ENCODE measurements at regions not wholly inside any gene's neighbourhood (a gene's known extent, or its start where the extent isn't known, plus 50 kb on each side); places are given as distances from the start of the nearest gene placed in this dataset.

- no peaks in the 10 kb centered on the region for H3K36me3 ChIP-seq
- H3K27me3 ChIP-seq = peaks cover 0 to 5% (median 4%) of the 10 kb centered on the region in 3 donors
- no peak for ATAC-seq
- no peak for TF ChIP-seq CTCF (IDR thresholded peaks at IDR 0.05 in 4 of 5, conservative IDR thresholded peaks at IDR 0.05 in 1 of 5)
- TF ChIP-seq POLR2A (IDR thresholded peaks at IDR 0.05) = no peak
- no peaks in the 10 kb centered on the region for H3K4me1 ChIP-seq
- intact Hi-C loops (cut with DNase I; ENCODE audit: low total_unique reads) = no loop called here
- H3K4me3 ChIP-seq = no peak overlapping the region
- no peaks in the 10 kb centered on the region for H3K9me3 ChIP-seq
- H3K27ac ChIP-seq = no peak overlapping the region
- in situ Hi-C loops (cut with MboI; ENCODE audit: low sequenced_read_pairs in 4 of 4) = no loop called here
- no peak for DNase-seq
Observed at GRCh38 chr22:27310966-27311697, 490.4 kb downstream of the MN1 start.

GRCh38 chr22:27311698-27312550, 489.6 kb downstream of the MN1 start:
- no peak overlapping the region for H3K4me3 ChIP-seq
- no peak overlapping the region for H3K27ac ChIP-seq
- DNase-seq (no peak), ATAC-seq (no peak)
- TF ChIP-seq CTCF (IDR thresholded peaks at IDR 0.05 in 4 of 5, conservative IDR thresholded peaks at IDR 0.05 in 1 of 5) = no peak
- no peak for TF ChIP-seq POLR2A (IDR thresholded peaks at IDR 0.05)
- no peaks in the 10 kb centered on the region for H3K36me3 ChIP-seq
- no peaks in the 10 kb centered on the region for H3K9me3 ChIP-seq
- intact Hi-C loops (cut with DNase I; ENCODE audit: low total_unique reads) = no loop called here
- H3K4me1 ChIP-seq = no peaks in the 10 kb centered on the region
- in situ Hi-C loops (cut with MboI; ENCODE audit: low sequenced_read_pairs in 4 of 4) = no loop called here
- H3K27me3 ChIP-seq = peaks cover 0 to 5% (median 4%) of the 10 kb centered on the region in 3 donors

- ATAC-seq (no peak), DNase-seq (no peak)
- H3K4me1 ChIP-seq = no peaks in the 10 kb centered on the region
- intact Hi-C loops (cut with DNase I; ENCODE audit: low total_unique reads) (no loop called here), in situ Hi-C loops (cut with MboI; ENCODE audit: low sequenced_read_pairs in 4 of 4) (no loop called here)
- no peak for TF ChIP-seq POLR2A (IDR thresholded peaks at IDR 0.05)
- no peak for TF ChIP-seq CTCF (IDR thresholded peaks at IDR 0.05 in 4 of 5, conservative IDR thresholded peaks at IDR 0.05 in 1 of 5)
- no peak overlapping the region for H3K4me3 ChIP-seq
- H3K9me3 ChIP-seq = no peaks in the 10 kb centered on the region
- no peak overlapping the region for H3K27ac ChIP-seq
- peaks cover 0 to 5% (median 4%) of the 10 kb centered on the region in 3 donors for H3K27me3 ChIP-seq
- no peaks in the 10 kb centered on the region for H3K36me3 ChIP-seq
Observed at GRCh38 chr22:27312565-27312964, 489.0 kb downstream of the MN1 start.

GRCh38 chr22:27312966-27313855, 488.3 kb downstream of the MN1 start:
- in situ Hi-C loops (cut with MboI; ENCODE audit: low sequenced_read_pairs in 4 of 4) (no loop called here), intact Hi-C loops (cut with DNase I; ENCODE audit: low total_unique reads) (no loop called here)
- no peak for TF ChIP-seq CTCF (IDR thresholded peaks at IDR 0.05 in 4 of 5, conservative IDR thresholded peaks at IDR 0.05 in 1 of 5)
- no peak for TF ChIP-seq POLR2A (IDR thresholded peaks at IDR 0.05)
- H3K4me1 ChIP-seq = peaks cover 5 to 6% of the 10 kb centered on the region in 2 donors
- no peaks in the 10 kb centered on the region for H3K9me3 ChIP-seq
- peaks cover 0 to 5% (median 4%) of the 10 kb centered on the region in 3 donors for H3K27me3 ChIP-seq
- no peak overlapping the region for H3K4me3 ChIP-seq
- ATAC-seq (no peak), DNase-seq (no peak)
- no peak overlapping the region for H3K27ac ChIP-seq
- no peaks in the 10 kb centered on the region for H3K36me3 ChIP-seq

Measured in gastrocnemius medialis (tissue), 4 donors.